B cell (primary cell): ENCODE measurements at regions not wholly inside any gene's neighbourhood (a gene's known extent, or its start where the extent isn't known, plus 50 kb on each side); places are given as distances from the start of the nearest gene placed in this dataset.

Experiments used
- CTCF ChIP-seq: fragments of 200-600 bp; IDR thresholded peaks from one replicate; pipeline ENCODE4 v1.8.0; 2022; ENCODE audit warnings: antibody characterized with exemption, mild to moderate bottlenecking
- EZH2 ChIP-seq: IDR thresholded peaks from 2 replicates; pipeline ENCODE4 v1.6.1; 2012; ENCODE audit warnings: borderline replicate concordance, low read depth, mild to moderate bottlenecking, moderate library complexity, low read length; ENCODE audit not compliant: insufficient read depth, poor library complexity, severe bottlenecking

- TF ChIP-seq EZH2 (no peak), CTCF (no peak)
These were observed 89.2 kb upstream of the ARID1B start for GRCh38 chr6:156687789-156688619.
